Activated naive CD8-positive, alpha-beta T cell treated with anti-CD3 and anti-CD28 coated beads, Interleukin-2, amount 10 ng/mL, durations not matched to agents 7 days and 5 days (primary cell): ENCODE measurements at regions not wholly inside any gene's neighbourhood (a gene's known extent, or its start where the extent isn't known, plus 50 kb on each side); places are given as distances from the start of the nearest gene placed in this dataset.

Experiments
- ATAC-seq: fragments of 150-1000 bp; cut with Tn5 transposase; one replicate; pipeline ENCODE4 v1.10.0; 2021; ENCODE audit warnings: low read depth, moderate library complexity
- POLR2A ChIA-PET: fragments of 350-600 bp; sonication (Branson Sonifier 250); formaldehyde crosslinking; loops from one replicate; lab custom pipeline; 2021; ENCODE audit warnings: antibody characterized with exemption; lab: Charles Lee
- DNase-seq: peaks from one replicate; pipeline ENCODE4 v3.0.0; 2021
- H3K27ac Mint-ChIP-seq: one replicate; pipeline ENCODE4 v1.8.0; 2022; ENCODE audit warnings: mild to moderate bottlenecking, mixed read lengths
- H3K27me3 Mint-ChIP-seq: one replicate; pipeline ENCODE4 v1.8.0; 2022; ENCODE audit warnings: mild to moderate bottlenecking, moderate library complexity, mixed read lengths
- H3K36me3 Mint-ChIP-seq: one replicate; pipeline ENCODE4 v1.8.0; 2021; ENCODE audit warnings: mild to moderate bottlenecking, mixed read lengths
- H3K4me1 Mint-ChIP-seq: one replicate; pipeline ENCODE4 v1.8.0; 2021; ENCODE audit warnings: mixed read lengths
- H3K4me3 Mint-ChIP-seq: one replicate; pipeline ENCODE4 v1.8.0; 2022; ENCODE audit warnings: mild to moderate bottlenecking, moderate library complexity, mixed read lengths
- H3K9me3 Mint-ChIP-seq: one replicate; pipeline ENCODE4 v1.8.0; 2021; ENCODE audit warnings: mixed read lengths

DNA sequence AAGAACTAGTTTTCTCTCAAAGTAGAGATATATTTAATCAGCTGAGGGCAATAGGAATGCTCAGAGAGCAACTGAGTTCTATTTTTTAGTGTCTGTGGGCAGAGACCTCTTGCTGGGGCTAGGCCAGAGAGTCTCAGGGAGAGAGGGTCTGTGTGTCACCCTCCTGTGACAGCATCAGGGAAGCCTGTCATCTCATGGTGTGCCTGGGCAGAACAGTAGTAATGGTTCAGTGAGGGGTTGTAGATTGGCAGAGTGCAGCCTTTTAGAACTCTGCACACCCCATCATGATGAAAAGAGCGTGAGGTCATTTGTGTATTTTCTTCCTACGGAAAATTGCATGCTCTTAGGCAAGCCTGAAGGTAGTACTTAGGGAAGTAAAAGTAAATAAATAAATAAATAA, 1396.5 kb upstream of the AGA start:
- DNase-seq, result no peak
- Mint-ChIP-seq H3K4me3 (no peak overlapping the region), H3K27me3 (no peaks in the 10 kb centered on the region), H3K27ac (no peak overlapping the region), H3K4me1 (no peaks in the 10 kb centered on the region), H3K36me3 (no peaks in the 10 kb centered on the region), H3K9me3 (no peaks in the 10 kb centered on the region)
- no peak for ATAC-seq
- POLR2A ChIA-PET, result no interaction called here

DNA sequence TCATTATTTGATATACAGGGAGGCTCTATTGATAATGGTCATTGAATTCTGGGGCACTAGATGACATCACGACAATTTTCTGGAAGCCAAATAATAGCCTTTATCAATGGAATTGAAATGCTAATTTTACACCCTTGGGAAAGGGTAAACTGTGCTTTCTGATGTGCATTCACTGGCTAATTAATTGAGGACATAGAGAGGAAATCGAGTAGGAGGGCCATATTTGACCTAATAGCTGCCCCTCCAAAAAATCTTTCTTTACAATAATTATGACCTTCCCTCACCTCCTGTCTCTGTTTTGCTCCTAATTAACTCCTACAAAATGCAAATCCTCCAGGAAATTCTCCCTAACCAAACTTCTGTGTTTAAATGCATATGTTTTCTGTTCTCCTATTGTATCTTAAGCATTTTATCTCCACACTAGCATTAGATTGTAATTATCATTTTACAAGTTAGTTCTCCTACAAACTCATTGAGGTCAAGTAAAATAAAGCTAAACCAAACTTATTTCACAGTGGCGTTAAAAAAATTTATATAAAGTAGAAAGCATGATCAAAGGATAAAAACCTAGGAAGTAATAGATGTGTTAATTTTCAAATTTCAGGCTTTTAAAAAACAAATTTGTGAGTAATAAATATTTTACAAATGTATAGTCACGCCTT, 1414.0 kb upstream of the AGA start:
- H3K36me3 Mint-ChIP-seq, result no peaks in the 10 kb centered on the region
- H3K9me3 Mint-ChIP-seq, result no peaks in the 10 kb centered on the region
- no peak overlapping the region for H3K4me3 Mint-ChIP-seq
- H3K4me1 Mint-ChIP-seq, result no peaks in the 10 kb centered on the region
- H3K27me3 Mint-ChIP-seq, result no peaks in the 10 kb centered on the region
- POLR2A ChIA-PET, result no interaction called here
- ATAC-seq (no peak), DNase-seq (no peak)
- no peak overlapping the region for H3K27ac Mint-ChIP-seq

DNA sequence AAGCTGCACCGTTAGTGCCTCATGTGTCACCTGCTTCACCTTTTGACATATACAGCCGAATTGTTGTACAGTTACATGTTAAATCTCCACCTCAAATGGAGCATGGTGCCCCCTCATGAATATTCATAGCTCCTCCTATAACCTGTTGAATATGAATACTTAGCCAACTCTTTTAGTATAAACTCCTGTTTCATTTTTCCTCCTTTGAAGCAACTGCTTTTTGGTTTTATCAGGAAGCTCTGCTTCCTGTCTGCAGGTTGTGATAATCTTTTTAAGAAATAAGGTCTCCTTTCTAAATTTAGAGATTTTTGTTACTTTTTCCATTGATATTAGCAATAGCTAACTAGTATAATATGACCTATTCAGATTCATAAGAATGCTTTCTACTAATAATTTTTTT, 1429.2 kb upstream of the AGA start:
- DNase-seq (no peak), ATAC-seq (no peak)
- POLR2A ChIA-PET, result no interaction called here
- Mint-ChIP-seq H3K27ac (no peak overlapping the region), H3K36me3 (no peaks in the 10 kb centered on the region), H3K4me1 (no peaks in the 10 kb centered on the region), H3K27me3 (no peaks in the 10 kb centered on the region), H3K4me3 (no peak overlapping the region), H3K9me3 (no peaks in the 10 kb centered on the region)

DNA sequence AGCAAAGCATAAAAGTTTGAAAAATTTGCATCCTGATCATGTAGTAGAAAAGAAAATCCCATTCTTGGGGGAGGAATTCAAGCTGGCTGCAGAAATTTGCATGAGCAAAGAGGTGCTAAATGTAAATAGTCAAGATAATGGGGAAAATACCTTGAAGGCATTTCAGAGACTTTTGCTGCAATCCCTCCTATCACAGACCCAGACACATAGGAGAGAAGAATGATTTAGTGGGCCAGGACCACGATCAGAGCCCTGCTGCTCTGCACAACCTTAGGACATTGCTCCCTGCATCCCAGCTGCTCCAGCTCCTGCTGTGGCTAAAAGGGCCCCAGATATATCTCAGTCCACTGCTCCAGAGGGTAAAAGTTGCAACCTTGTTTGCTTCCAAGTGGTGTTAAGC, 1439.7 kb upstream of the AGA start:
- H3K4me1 Mint-ChIP-seq, result no peaks in the 10 kb centered on the region
- H3K27ac Mint-ChIP-seq, result no peak overlapping the region
- no peaks in the 10 kb centered on the region for H3K27me3 Mint-ChIP-seq
- H3K36me3 Mint-ChIP-seq, result no peaks in the 10 kb centered on the region
- DNase-seq (no peak), ATAC-seq (no peak)
- H3K9me3 Mint-ChIP-seq, result peaks cover 2% of the 10 kb centered on the region
- POLR2A ChIA-PET, result no interaction called here
- H3K4me3 Mint-ChIP-seq, result no peak overlapping the region

DNA sequence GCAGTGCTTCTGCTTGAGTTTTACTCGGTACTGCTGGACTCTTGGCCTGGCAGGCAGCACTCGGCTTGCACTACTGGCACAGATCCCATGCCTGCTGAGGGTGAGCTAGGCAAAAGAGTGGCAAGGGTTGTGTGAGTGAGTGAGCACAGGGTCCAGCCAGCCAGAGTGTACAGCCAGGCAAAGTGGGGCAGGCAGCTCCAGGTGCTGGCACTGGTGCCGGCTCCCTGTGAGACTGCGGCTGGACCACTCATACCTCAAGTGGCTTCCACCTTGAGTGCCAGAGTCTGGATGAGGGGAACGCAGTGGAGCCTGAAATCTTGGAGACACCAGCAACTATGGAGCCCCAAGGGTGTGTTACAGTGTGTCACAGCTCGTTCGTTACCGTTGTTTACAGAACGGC, 1451.9 kb upstream of the AGA start:
- H3K9me3 Mint-ChIP-seq, result no peaks in the 10 kb centered on the region
- POLR2A ChIA-PET, result no interaction called here
- no peak for DNase-seq
- no peak overlapping the region for H3K27ac Mint-ChIP-seq
- H3K27me3 Mint-ChIP-seq, result no peaks in the 10 kb centered on the region
- ATAC-seq, result no peak
- H3K36me3 Mint-ChIP-seq, result no peaks in the 10 kb centered on the region
- H3K4me3 Mint-ChIP-seq, result no peak overlapping the region
- H3K4me1 Mint-ChIP-seq, result no peaks in the 10 kb centered on the region

DNA sequence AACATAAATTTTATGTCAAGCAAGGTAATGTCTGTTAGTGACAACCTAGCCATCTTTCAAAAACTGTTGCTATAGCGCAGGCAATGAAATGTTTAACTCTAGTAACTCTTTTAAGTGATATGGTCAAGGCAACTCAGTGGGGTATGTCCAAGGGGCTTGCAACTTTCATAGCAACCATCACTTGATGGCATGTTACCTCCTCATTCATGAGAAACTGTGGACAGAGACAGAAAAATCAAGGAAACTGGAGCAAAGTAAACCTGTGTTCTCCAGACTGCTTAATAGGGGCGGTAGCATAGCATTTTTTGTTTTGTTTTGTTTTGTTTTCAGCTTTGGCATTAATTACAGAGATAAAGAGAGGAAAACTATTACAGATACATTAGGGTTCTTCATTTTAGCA, 1456.8 kb upstream of the AGA start:
- POLR2A ChIA-PET, result no interaction called here
- no peaks in the 10 kb centered on the region for H3K4me1 Mint-ChIP-seq
- H3K27ac Mint-ChIP-seq, result no peak overlapping the region
- no peak overlapping the region for H3K4me3 Mint-ChIP-seq
- H3K27me3 Mint-ChIP-seq, result no peaks in the 10 kb centered on the region
- no peaks in the 10 kb centered on the region for H3K36me3 Mint-ChIP-seq
- H3K9me3 Mint-ChIP-seq, result no peaks in the 10 kb centered on the region
- DNase-seq, result no peak
- no peak for ATAC-seq

DNA sequence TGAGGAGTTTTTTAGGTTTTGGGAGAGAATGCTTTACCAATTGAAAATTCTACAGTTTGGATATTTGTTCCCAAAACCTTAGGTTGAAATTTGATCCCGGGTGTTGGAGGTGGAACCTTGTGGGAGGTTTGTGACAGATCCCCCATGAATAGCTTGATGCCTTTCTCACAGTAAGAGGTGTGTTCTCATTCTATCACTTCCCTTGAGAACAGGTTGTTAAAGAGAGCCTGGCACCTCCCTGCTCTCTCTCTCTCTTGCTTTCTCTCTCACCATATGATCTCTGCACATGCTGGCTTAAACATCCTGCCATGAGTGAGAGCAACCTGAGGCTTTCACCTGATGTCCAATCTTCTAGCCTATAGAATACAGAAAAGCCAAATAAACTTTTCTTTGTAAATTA, 1475.5 kb upstream of the AGA start:
- ATAC-seq, result no peak
- Mint-ChIP-seq H3K4me3 (no peak overlapping the region), H3K36me3 (no peaks in the 10 kb centered on the region), H3K4me1 (no peaks in the 10 kb centered on the region), H3K27me3 (no peaks in the 10 kb centered on the region), H3K27ac (no peak overlapping the region), H3K9me3 (no peaks in the 10 kb centered on the region)
- DNase-seq, result no peak
- POLR2A ChIA-PET, result no interaction called here

DNA sequence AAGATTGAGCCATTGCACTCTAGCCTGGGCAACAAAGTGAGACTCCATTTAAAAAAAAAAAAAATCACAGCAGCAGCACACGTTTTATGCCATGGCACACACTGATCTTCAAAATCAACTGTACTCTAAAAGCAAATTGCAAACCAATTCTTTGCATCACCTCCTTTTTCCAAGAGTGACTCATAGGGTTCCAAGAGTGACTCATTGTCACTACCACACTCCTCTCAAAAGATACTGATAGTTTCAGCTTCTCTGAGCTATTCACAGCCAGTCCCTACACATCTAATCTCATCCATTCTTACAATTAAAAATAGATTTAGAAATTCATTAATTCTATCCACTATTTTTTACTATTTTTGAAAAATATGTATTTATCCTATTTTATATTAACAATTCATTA, 1494.9 kb upstream of the AGA start:
- DNase-seq (no peak), ATAC-seq (no peak)
- Mint-ChIP-seq H3K9me3 (peaks cover 2% of the 10 kb centered on the region), H3K4me3 (no peak overlapping the region), H3K27me3 (no peaks in the 10 kb centered on the region), H3K36me3 (no peaks in the 10 kb centered on the region), H3K4me1 (no peaks in the 10 kb centered on the region), H3K27ac (no peak overlapping the region)
- POLR2A ChIA-PET, result no interaction called here

DNA sequence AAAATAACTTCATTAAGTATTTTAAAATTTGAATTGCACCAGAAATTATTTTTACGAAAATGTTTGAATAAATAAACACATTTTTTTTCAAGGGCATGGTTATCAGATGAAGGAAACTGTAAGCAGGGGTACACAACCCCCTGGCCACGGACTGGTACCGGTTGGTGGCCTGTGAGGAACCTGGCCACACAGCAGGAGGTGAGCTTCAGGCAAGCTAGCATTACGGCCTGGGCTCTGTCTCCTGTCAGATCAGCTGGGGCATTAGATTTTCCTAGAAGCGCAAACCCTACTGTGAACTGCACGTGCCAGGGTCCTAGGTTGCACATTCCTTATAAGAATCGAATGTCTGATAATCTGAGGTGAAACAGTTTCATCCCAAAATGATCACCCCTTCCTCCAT, 1499.7 kb upstream of the AGA start:
- no peak overlapping the region for H3K27ac Mint-ChIP-seq
- peaks cover 1% of the 10 kb centered on the region for H3K9me3 Mint-ChIP-seq
- DNase-seq, result no peak
- H3K4me3 Mint-ChIP-seq, result no peak overlapping the region
- ATAC-seq, result no peak
- no peaks in the 10 kb centered on the region for H3K4me1 Mint-ChIP-seq
- no peaks in the 10 kb centered on the region for H3K27me3 Mint-ChIP-seq
- no peaks in the 10 kb centered on the region for H3K36me3 Mint-ChIP-seq
- POLR2A ChIA-PET, result no interaction called here

DNA sequence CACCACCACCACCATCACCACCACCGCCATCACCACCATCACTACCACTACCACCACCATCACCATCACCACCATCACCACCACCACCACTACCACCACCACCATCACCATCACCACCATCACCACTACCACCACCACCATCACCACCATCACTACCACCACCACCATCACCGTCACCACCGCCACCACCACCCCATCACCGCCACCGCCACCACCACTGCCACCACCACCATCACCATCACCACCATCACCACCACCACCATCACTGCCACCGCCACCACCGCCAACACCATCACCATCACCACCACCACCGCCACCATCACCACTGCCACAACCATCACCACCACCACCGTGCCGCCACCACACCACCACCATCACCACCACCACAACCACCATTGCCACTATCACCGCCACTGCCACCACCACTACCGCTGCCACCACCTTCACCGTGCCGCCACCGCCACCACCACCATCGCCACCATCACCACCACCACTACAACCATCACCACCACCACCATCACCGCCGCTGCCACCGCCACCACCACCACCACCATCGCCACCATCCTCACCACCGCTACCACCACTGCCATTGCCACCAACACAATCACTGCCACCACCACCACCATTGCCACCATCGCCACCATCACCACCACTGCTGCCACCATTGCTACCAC, 1511.3 kb upstream of the AGA start:
- peak overlapping the region; percentile 34 for H3K27ac Mint-ChIP-seq
- POLR2A ChIA-PET, result no interaction called here
- no peaks in the 10 kb centered on the region for H3K36me3 Mint-ChIP-seq
- no peaks in the 10 kb centered on the region for H3K4me1 Mint-ChIP-seq
- H3K27me3 Mint-ChIP-seq, result no peaks in the 10 kb centered on the region
- DNase-seq, result no peak
- no peak for ATAC-seq
- H3K9me3 Mint-ChIP-seq, result peaks cover 11% of the 10 kb centered on the region
- no peak overlapping the region for H3K4me3 Mint-ChIP-seq

DNA sequence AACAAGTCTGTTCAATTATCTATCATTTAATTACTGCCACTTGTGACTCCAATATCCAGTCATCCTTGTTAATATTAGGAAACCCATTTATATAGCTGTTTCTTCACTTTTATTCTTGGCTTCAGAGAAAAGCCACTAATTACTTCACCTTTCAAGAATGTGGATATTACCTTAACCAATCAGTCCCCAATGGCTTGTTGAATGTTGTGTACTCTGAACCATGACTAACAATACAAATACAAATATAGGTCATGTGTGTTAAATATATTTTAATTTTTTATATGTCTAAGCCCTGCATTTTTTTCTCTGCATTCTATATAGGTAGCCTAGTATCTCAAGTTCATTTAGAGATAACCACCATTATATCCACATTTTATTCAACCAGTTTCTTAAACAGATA, 1513.4 kb upstream of the AGA start:
- DNase-seq (no peak), ATAC-seq (no peak)
- Mint-ChIP-seq H3K9me3 (peaks cover 11% of the 10 kb centered on the region), H3K36me3 (no peaks in the 10 kb centered on the region), H3K4me3 (no peak overlapping the region), H3K27me3 (no peaks in the 10 kb centered on the region), H3K4me1 (no peaks in the 10 kb centered on the region), H3K27ac (no peak overlapping the region)
- POLR2A ChIA-PET, result no interaction called here

DNA sequence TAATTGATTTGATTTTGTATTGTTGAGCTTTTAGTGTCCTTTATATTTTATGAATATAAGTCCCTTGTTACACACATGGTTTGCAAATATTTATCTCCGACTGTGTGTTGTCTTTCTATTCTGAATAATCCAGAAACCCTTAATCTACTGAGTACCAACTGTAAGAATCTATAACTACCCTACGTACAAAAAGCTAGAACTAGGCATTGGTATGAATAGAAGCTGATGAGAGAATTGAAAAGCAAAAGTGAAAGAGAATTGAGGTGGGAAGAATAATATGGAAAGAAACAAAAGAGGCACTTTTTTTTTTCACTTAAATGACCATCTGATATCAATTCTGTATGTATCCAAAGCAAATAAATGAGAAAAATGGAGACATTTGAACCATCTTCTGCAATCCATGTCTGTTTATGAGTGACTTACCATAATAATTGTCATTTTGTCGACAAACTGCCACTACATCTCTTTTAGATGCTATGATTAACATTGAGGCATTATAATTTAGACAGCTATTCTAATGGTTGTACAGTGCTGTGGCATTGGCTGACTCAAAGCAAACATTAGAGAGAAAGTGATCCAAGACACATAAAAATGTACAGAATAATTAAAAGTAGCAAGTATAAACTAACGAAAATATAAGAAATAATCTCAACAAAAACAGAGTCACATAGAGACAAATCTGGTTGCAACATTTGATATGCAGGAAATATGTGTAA, 1516.6 kb upstream of the AGA start:
- Mint-ChIP-seq H3K4me1 (no peaks in the 10 kb centered on the region), H3K36me3 (no peaks in the 10 kb centered on the region), H3K27me3 (no peaks in the 10 kb centered on the region), H3K27ac (no peak overlapping the region), H3K4me3 (no peak overlapping the region), H3K9me3 (peaks cover 10% of the 10 kb centered on the region)
- POLR2A ChIA-PET, result no interaction called here
- DNase-seq (no peak), ATAC-seq (no peak)

DNA sequence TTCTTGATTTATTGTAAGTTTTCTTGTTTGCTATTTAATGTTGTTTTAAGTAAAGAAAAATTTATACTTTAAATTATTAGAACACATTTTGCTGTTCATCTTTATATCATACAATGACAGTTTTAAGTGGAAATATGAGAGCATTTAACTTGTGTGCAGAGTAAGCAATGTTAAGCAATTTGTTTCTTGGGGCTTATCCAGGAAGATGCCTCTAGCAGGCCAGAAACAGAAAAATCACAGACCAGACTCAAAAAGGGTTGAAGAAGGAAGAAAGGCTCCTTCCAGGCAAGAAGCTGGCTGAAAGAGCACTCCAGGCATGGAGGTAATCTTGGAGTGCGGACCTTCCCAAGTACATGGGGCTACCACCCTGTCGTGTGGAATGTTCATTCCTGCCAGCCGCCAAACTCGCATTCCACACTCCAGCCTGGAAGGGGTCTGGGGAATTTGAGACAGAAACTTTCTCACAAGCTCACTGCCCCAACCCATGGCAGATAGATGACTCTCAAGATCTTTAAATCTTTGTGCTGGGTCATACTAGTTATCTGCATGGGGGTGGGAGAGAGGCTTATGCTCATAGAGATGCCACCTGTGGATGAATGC, 1521.3 kb upstream of the AGA start:
- ATAC-seq (no peak), DNase-seq (no peak)
- POLR2A ChIA-PET, result no interaction called here
- Mint-ChIP-seq H3K4me3 (no peak overlapping the region), H3K27me3 (no peaks in the 10 kb centered on the region), H3K4me1 (no peaks in the 10 kb centered on the region), H3K27ac (no peak overlapping the region), H3K36me3 (no peaks in the 10 kb centered on the region), H3K9me3 (peaks cover 2% of the 10 kb centered on the region)

DNA sequence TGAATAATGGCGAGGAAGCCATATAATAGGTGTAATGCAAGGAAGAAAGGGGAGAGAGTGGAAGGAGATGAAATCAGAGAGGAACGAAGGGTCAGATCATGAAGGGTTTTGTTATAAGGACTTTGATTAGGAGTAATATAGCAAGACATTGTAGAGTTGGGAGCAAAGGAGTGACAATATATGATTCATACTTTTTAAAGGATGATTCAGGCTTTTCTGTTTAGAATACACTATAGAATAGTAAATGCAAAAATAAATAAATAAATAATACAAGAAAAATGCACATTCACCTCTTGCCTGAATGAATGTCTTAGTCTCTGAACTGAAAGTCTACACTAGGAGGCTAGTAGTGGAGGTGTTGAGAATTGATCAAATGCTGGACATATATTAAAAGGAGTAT, 1524.4 kb upstream of the AGA start:
- no peak overlapping the region for H3K4me3 Mint-ChIP-seq
- H3K4me1 Mint-ChIP-seq, result no peaks in the 10 kb centered on the region
- no peak overlapping the region for H3K27ac Mint-ChIP-seq
- H3K9me3 Mint-ChIP-seq, result peaks cover 2% of the 10 kb centered on the region
- H3K36me3 Mint-ChIP-seq, result no peaks in the 10 kb centered on the region
- POLR2A ChIA-PET, result no interaction called here
- H3K27me3 Mint-ChIP-seq, result no peaks in the 10 kb centered on the region
- DNase-seq (no peak), ATAC-seq (no peak)
